Type B pancreatic cell (in vitro differentiated cells): ENCODE measurements at regions not wholly inside any gene's neighbourhood (a gene's known extent, or its start where the extent isn't known, plus 50 kb on each side); places are given as distances from the start of the nearest gene placed in this dataset. TPM values are rescaled to one million over a fixed set of nuclear protein-coding genes. Genes with fewer than 3 reads are reported as not detected.
"Not testable (repeated sequence)": the region's sequence is repeated elsewhere in the genome, so short reads cannot be mapped to it uniquely, and the experiment has no call there.

Experiments used
- DNase-seq: peaks from one replicate; pipeline ENCODE4 v3.0.0; 2021; ENCODE audit warnings: mixed read lengths; ENCODE audit not compliant: unreplicated experiment; ENCODE audit errors: extremely low spot score
- H3K27ac Mint-ChIP-seq: 2 replicates; pipeline ENCODE4 v1.8.0; 2021; ENCODE audit warnings: mild to moderate bottlenecking, mixed read lengths
- H3K27me3 Mint-ChIP-seq: 2 replicates; pipeline ENCODE4 v1.8.0; 2021; ENCODE audit warnings: mixed read lengths
- H3K36me3 Mint-ChIP-seq: 2 replicates; pipeline ENCODE4 v1.8.0; 2021; ENCODE audit warnings: mixed read lengths
- H3K4me1 Mint-ChIP-seq: one replicate; pipeline ENCODE4 v1.8.0; 2021; ENCODE audit warnings: mixed read lengths; ENCODE audit not compliant: unreplicated experiment
- H3K4me3 Mint-ChIP-seq: 2 replicates; pipeline ENCODE4 v1.8.0; 2021; ENCODE audit warnings: mild to moderate bottlenecking, mixed read lengths
- H3K9me3 Mint-ChIP-seq: 2 replicates; pipeline ENCODE4 v1.8.0; 2021; ENCODE audit warnings: mixed read lengths
- CTCF ChIP-seq: fragments of 200-600 bp; sonication (generic); conservative IDR thresholded peaks from 2 replicates; pipeline ENCODE4 v1.5.0; 2021; ENCODE audit warnings: antibody characterized with exemption, mild to moderate bottlenecking
- microRNA-seq: library from miRNA; unstranded; fragments of <30 nt; microRNA quantifications from one replicate; pipeline ENCODE4, GENCODE V29; 2020

GRCh38 chr9:40884072-40884901 lies 244.2 kb downstream of the FOXD4L6 start:
- Mint-ChIP-seq H3K4me1 (no peaks in the 10 kb centered on the region), H3K27me3 (no peaks in the 10 kb centered on the region), H3K9me3 (peaks cover 22% of the 10 kb centered on the region)

GRCh38 chr9:40883423-40884071 lies 244.9 kb downstream of the FOXD4L6 start:
- H3K27me3 Mint-ChIP-seq, DNase-seq, H3K36me3 Mint-ChIP-seq, H3K4me3 Mint-ChIP-seq, H3K27ac Mint-ChIP-seq, H3K4me1 Mint-ChIP-seq: not testable (repeated sequence)
- peaks cover 22% of the 10 kb centered on the region for H3K9me3 Mint-ChIP-seq

More at GRCh38 chr9:40884072-40884901, 244.2 kb downstream of the FOXD4L6 start:
- TF ChIP-seq CTCF: no peak
- H3K4me3 Mint-ChIP-seq: no peak overlapping the region
- H3K36me3 Mint-ChIP-seq: peaks cover 9% of the 10 kb centered on the region
- H3K27ac Mint-ChIP-seq: no peak overlapping the region
- DNase-seq: no peak

- H3K36me3 Mint-ChIP-seq, H3K4me1 Mint-ChIP-seq, H3K9me3 Mint-ChIP-seq, H3K27me3 Mint-ChIP-seq, H3K4me3 Mint-ChIP-seq, H3K27ac Mint-ChIP-seq, DNase-seq: not testable (repeated sequence)
Observed at GRCh38 chr9:40873753-40874295, 254.7 kb downstream of the FOXD4L6 start.

GRCh38 chr9:40868437-40868836 lies 260.0 kb downstream of the FOXD4L6 start:
- H3K36me3 Mint-ChIP-seq, H3K4me3 Mint-ChIP-seq, DNase-seq, H3K27me3 Mint-ChIP-seq, H3K4me1 Mint-ChIP-seq, H3K27ac Mint-ChIP-seq, H3K9me3 Mint-ChIP-seq: not testable (repeated sequence)

Small RNAs in the stretch of these regions (microRNA-seq; reads per million reads assigned to microRNA genes)
- gene MIR1299: not detected
